ENCODE measurements at regions not wholly inside any gene's neighbourhood (a gene's known extent, or its start where the extent isn't known, plus 50 kb on each side); places are given as distances from the start of the nearest gene placed in this dataset.
"Not testable (repeated sequence)": the region's sequence is repeated elsewhere in the genome, so short reads cannot be mapped to it uniquely, and the experiment has no call there.

GRCh38 chr1:221598122-221598521 lies 143.8 kb downstream of the DUSP10 start:
- no peak for DNase-seq

- no peak for DNase-seq
Observed at GRCh38 chr1:221601166-221601565, 140.7 kb downstream of the DUSP10 start.

- DNase-seq = no peak
Observed at GRCh38 chr1:221602830-221603229, 139.1 kb downstream of the DUSP10 start.

DNA sequence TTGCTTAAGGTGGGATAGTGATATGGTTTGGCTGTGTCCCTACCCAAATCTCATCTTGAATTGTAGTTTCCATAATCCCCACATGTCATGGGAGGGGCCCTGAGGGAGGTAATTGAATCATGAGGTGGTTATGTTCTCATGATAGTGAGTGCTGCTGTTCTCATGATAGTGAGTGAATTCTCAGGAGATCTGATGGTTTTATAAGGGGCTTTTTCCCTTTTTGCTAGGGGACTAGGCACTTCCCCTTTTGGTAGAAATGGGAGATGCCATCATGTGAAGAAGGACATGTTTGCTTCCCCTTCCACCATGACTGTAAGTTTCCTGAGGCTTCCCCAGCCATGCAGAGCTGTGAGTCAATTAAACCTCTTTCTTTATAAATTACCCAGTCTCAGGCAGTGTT lies 137.5 kb downstream of the DUSP10 start:
- DNase-seq = not testable (repeated sequence)

DNA sequence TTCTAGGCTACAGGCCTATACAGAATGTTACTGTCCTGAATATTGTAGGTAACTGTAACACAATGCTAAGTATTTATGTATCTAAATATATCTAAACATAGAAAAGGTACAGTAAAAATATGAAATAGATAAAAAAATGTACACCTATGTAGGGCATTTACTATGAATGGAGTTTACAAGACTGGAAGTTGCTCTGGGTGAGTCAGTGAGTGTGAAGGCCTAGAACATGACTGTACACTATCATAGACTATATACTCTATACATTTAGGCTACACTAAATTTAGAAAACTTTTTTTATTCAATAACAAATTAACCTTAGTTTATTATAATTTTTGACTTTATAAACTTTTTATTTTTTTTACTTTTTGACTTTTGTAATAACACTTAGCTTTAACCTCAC lies 136.9 kb downstream of the DUSP10 start:
- DNase-seq = no peak

- no peak for DNase-seq
Observed at GRCh38 chr1:221605569-221605968, 136.3 kb downstream of the DUSP10 start.

DNA sequence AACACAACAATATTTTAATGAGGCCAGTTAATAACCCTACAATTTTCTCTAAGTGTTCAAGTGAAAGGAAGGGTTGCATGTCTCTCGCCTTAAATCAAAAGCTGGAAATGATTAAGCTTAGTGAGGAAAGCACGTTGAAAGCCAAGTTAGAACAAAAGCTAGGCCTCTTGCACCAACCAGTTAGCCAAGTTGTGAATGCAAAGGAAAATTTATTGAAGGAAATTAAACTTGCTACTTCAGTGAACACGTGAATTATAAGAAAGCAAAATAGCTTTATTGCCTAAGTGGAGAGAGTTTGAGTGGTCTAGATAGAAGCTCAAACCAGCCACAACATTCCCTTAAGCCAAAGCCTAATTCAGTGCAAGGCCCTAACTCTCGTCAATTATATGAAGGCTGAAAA lies 135.6 kb downstream of the DUSP10 start:
- DNase-seq = no peak

DNA sequence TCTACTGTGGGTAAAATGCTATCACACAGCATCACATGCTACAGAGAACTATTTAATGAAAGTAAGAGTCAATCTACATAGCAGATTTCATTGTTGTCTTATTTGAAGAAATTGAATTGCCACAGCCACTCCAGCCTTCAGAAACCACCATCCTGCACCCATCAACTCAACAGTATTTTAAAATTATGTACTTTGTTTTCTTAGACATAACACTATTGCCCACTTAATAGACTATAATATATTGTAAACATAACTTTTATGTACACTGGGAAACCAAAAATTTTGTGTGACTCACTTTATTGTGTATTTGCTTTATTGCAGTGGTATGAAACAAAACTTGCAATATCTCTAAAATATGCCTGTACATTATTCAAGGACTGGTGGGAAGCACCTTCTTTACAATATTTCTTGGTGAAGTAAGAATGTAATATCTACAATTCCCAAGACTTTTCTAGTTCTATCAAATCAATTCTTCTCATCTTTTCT lies 133.0 kb downstream of the DUSP10 start:
- no peak for DNase-seq

DNA sequence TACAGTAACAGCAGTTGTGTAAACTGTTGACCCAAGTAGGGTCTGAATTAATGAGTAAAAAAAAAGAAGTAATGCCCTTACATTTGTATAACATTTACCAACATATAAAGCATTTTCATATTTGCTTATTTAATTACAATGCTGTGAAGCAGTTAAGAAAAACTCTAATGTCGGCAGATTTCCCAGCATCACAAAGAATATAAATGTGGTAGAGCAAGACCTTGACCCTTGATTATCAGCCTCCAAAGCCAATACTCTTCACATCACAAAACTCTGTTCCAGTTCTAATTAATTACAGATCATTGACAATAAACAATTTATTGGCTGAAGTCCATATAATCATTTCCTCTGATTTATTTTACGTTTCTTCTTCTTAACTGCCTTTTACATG lies 130.2 kb downstream of the DUSP10 start:
- DNase-seq = no peak

GRCh38 chr1:221612047-221612777 lies 129.7 kb downstream of the DUSP10 start:
- DNase-seq = peak in 1 of 2 donors; percentile 7

- DNase-seq = no peak
Observed at GRCh38 chr1:221620437-221621384, 121.2 kb downstream of the DUSP10 start.

- DNase-seq = no peak
Observed at GRCh38 chr1:221621683-221622082, 120.2 kb downstream of the DUSP10 start.

- no peak for DNase-seq
Observed at GRCh38 chr1:221622389-221622788, 119.5 kb downstream of the DUSP10 start.

DNA sequence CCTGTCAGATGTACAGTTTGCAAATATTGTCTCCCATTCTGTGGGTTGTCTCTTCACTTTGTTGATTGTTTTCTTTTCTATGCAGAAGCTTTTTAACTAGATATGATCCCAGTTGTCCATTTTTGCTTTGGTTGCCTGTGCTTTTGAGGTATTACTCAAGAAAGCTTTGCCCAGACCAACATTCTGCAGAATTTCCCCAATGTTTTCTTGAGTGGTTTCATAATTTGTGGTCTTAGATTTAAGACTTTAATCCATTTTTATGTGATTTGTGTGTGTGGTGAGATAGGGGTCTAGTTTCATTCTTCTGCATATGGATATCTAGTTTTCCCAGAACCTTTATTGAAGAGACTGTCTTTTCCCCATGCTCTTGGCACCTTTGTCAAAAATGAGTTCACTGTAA lies 116.9 kb downstream of the DUSP10 start:
- DNase-seq = no peak

- DNase-seq = no peak
Observed at GRCh38 chr1:221626041-221626440, 115.8 kb downstream of the DUSP10 start.

- DNase-seq = no peak
Observed at GRCh38 chr1:221630236-221630635, 111.7 kb downstream of the DUSP10 start.

DNA sequence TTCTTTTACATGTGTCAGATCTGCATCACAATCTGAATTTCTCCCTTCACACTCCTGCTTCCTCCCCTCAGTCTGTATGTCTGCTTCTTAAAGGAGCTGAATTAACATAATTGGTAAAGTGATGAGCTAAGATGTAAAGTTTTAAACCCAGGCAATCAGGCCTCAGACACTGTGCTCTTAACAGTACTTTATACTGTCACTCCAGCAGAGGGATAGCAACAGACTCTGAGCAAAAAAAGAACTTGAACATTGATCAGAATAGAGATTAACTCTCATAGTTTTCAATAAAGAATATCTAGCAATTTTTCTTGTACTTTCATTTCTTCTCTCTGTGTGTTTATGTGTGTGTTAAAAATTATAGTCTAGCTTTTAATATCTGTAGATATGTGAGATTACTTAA lies 110.3 kb downstream of the DUSP10 start:
- no peak for DNase-seq

- no peak for DNase-seq
Observed at GRCh38 chr1:221632072-221632471, 109.8 kb downstream of the DUSP10 start.

DNA sequence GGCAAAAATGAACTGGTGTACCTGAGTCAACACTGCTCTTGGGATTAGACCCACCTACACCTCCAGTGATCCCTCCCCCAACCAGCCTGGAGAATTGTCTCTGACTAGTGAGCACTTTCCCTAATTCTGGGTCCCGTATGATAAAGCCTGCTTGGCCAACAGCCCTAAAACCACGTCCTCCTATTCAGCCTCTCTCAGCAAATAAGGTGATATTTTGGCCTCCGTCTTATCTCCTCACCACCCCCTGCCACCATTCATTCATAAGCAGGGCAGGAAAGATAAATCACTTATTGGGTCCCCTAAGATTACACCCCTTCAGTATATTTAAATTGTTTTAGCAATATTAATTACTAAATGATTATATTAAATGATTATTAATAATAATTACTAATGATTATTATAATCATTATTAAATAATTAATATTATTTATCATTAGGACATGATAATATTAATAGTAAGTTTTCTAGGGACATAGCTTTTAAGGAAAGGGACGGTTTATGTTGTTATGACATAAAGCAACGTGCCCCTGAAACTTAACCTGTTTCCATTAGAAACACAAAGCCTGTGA lies 108.0 kb downstream of the DUSP10 start:
- no peak for DNase-seq

DNA sequence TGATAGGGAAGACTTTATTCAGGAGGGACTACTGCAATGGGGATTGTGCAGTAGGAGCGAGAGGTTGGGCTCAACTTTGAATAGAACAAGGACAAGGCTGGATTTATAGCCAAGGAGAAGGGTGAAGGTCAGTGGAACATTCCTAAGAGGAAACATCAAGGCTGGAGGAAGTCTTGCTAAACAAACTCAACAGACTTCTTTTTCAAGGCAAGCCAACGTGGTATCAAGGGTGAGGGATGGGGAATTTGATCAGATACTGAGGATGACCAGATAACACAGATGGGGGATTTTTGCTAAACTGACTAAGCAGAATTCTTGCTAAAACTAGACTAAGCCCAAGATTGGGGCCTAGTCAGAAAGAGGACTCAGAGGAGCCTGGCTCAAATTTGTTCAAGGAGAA lies 107.3 kb downstream of the DUSP10 start:
- DNase-seq = no peak

DNA sequence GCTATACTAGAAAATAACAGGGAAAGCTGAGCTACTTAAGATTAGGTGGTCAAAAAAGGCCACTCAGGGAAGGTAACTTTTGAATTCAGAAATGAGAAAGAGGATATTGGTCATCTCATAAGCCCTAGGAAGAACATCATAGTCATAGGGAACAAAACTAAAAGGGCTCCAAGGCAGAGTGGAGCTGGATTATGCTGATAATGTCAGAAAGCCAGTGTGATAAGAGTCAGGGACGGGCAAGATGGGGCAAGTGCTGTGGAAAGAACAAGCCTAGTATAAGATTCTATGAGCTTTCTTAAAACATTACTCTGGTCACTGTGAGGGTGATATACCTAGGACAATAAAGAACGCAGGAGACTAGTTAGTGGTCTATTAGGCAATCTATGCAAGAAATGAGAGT lies 106.6 kb downstream of the DUSP10 start:
- no peak for DNase-seq

DNA sequence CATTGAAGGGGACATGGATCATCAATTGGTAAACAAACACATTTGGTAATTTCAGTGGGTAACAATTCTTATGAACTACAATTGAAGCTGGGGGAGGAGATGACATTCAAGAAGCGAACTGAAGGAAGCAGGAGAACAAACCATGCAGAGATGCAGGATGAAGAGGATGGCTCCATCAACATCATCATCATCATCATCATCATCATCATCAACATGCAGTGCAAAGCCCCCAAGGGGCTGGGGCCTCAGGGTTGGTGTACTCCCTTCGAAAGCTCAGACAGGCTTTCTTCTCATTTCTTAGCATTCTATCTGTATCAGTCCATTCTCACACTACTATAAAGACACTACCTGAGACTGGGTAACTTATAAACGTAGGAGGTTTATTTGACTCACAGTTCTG lies 105.8 kb downstream of the DUSP10 start:
- no peak for DNase-seq

GRCh38 chr1:221636967-221637366 lies 104.9 kb downstream of the DUSP10 start:
- DNase-seq = no peak

- DNase-seq = no peak
Observed at GRCh38 chr1:221637641-221638041, 104.2 kb downstream of the DUSP10 start.
